WI38 (cell line): ENCODE measurements at regions not wholly inside any gene's neighbourhood (a gene's known extent, or its start where the extent isn't known, plus 50 kb on each side); places are given as distances from the start of the nearest gene placed in this dataset.

ENCODE experiments used
- H3K4me3 ChIP-seq: 2 replicates; pipeline ENCODE4 v1.5.1; 2011; ENCODE audit warnings: low read depth, mild to moderate bottlenecking, control low read depth, low read length
- TF ChIP-seq, protein P1 (sequence below): IDR thresholded peaks from 2 replicates; pipeline ENCODE4 v1.5.1; 2012; ENCODE audit warnings: low read depth, mild to moderate bottlenecking, control low read depth, low read length

- H3K4me3 ChIP-seq: no peak overlapping the region
- TF ChIP-seq, protein P1, sequence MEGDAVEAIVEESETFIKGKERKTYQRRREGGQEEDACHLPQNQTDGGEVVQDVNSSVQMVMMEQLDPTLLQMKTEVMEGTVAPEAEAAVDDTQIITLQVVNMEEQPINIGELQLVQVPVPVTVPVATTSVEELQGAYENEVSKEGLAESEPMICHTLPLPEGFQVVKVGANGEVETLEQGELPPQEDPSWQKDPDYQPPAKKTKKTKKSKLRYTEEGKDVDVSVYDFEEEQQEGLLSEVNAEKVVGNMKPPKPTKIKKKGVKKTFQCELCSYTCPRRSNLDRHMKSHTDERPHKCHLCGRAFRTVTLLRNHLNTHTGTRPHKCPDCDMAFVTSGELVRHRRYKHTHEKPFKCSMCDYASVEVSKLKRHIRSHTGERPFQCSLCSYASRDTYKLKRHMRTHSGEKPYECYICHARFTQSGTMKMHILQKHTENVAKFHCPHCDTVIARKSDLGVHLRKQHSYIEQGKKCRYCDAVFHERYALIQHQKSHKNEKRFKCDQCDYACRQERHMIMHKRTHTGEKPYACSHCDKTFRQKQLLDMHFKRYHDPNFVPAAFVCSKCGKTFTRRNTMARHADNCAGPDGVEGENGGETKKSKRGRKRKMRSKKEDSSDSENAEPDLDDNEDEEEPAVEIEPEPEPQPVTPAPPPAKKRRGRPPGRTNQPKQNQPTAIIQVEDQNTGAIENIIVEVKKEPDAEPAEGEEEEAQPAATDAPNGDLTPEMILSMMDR: no peak
Observed at GRCh38 chr1:184866991-184867788, 107.1 kb downstream of the NIBAN1 start.

DNA sequence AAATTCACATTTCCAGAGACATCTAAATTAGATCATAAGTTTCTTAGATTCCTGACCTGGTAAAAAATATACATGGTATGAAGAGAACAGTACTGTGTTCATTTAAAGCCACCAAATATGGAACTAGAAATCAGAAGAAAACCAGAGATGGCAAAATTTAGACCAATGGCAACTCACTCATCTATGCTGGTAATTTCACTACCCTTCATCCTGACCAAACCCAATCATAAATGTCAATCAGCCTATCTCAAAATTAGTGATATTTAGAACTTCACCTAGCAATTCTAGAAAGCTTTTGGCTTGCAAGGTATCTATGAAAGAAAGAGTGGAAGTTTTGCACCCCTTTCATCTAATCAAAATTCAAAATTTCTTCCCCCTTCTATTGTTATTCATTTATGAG is 107.7 kb downstream of the NIBAN1 start:
- H3K4me3 ChIP-seq: no peak overlapping the region
- TF ChIP-seq, protein P1: no peak

DNA sequence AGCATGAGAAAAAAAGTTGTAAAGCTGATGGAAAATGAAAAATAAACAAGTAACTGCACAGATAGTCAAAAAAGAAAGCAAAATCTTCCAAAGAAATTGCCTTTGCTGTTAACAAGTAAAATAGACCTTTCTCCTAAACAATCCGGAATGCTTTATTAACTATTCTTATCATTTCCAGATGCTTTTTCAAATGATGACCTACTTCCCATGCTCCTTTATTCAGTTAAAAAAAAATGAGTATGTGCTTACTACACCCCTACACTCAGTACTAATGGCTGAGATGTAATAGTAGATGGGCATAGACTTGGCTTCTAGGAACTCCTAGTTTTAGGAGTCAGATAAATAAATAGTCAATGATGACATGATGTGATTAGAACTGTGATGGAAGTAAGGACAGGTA is 108.5 kb downstream of the NIBAN1 start:
- no peak overlapping the region for H3K4me3 ChIP-seq
- TF ChIP-seq, protein P1: no peak

DNA sequence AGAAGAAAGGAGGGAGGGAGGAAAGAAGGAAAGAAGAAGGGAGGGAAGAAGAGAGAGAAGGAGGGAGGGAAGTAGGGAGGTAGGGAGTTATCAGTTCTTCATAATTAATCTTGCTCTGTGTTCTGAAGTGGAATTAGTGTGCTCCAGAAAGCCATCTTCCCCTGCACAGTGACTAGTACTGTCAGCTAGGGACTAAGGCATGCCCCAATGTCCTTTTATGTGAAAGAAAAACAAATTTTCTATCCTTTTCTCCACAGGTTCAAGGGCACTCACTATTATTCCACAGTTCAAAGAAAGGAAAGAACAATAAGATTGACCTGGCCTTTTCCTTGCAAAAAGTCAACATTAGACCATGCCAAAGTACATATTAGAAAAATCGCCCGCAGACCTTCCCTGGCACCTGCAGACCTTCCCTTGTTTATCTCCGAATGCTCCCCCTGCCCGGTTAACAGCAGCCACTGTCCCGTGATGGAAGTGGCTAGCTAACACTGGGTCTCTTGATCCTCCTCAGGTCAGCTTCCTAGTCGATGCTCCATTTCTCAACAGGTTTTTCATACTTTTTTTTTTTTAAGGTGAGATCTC is 107.2 kb upstream of the EDEM3 start:
- TF ChIP-seq, protein P1: no peak
- no peak overlapping the region for H3K4me3 ChIP-seq

- H3K4me3 ChIP-seq: no peak overlapping the region
- TF ChIP-seq, protein P1: no peak
Observed at GRCh38 chr1:184860985-184861754, 106.5 kb upstream of the EDEM3 start.

- no peak overlapping the region for H3K4me3 ChIP-seq
- TF ChIP-seq, protein P1: no peak
Observed at GRCh38 chr1:184860535-184860934, 105.9 kb upstream of the EDEM3 start.
